ENCODE measurements at regions not wholly inside any gene's neighbourhood (a gene's known extent, or its start where the extent isn't known, plus 50 kb on each side); places are given as distances from the start of the nearest gene placed in this dataset.

DNA sequence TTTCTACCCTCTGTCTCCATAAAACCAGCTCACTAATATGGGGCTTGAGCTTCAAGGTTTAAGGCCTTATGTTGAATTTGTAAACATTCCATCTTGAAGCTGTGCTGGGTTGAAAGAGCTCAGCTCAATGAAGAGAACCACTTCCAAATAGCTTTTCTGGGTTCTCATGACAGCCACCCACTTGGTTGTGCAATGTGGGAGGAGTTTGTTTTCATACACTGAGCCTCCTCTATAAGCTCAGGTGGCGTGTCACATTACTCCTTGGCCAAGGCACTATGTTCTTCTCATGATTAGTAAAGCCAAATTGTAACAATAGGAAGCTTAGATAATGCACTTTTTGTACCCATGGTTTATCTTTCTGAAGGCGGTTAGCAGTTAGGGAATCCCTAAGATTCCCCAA lies 265.6 kb downstream of the PTEN start:
- TF ChIP-seq, protein P1, sequence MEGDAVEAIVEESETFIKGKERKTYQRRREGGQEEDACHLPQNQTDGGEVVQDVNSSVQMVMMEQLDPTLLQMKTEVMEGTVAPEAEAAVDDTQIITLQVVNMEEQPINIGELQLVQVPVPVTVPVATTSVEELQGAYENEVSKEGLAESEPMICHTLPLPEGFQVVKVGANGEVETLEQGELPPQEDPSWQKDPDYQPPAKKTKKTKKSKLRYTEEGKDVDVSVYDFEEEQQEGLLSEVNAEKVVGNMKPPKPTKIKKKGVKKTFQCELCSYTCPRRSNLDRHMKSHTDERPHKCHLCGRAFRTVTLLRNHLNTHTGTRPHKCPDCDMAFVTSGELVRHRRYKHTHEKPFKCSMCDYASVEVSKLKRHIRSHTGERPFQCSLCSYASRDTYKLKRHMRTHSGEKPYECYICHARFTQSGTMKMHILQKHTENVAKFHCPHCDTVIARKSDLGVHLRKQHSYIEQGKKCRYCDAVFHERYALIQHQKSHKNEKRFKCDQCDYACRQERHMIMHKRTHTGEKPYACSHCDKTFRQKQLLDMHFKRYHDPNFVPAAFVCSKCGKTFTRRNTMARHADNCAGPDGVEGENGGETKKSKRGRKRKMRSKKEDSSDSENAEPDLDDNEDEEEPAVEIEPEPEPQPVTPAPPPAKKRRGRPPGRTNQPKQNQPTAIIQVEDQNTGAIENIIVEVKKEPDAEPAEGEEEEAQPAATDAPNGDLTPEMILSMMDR (IDR thresholded peaks at IDR 0.05; ENCODE audit: low read depth, low read length) = no peak
- TF ChIP-seq EZH2phosphoT487 (IDR thresholded peaks at IDR 0.05; ENCODE audit: low read depth) = no peak
